Naive thymus-derived CD4-positive, alpha-beta T cell (primary cell): ENCODE measurements at regions not wholly inside any gene's neighbourhood (a gene's known extent, or its start where the extent isn't known, plus 50 kb on each side); places are given as distances from the start of the nearest gene placed in this dataset.

Source experiments
- ATAC-seq: fragments of 150-1000 bp; cut with Tn5 transposase; 2 replicates; pipeline ENCODE4 v1.10.0; 2021; ENCODE audit warnings: mild to moderate bottlenecking, moderate library complexity
- CTCF ChIA-PET: fragments of 350-600 bp; sonication (Branson Sonifier 250); formaldehyde crosslinking; loops from one replicate; lab custom pipeline; 2021; ENCODE audit warnings: antibody characterized with exemption; lab: Charles Lee
- POLR2A ChIA-PET: fragments of 350-600 bp; sonication (Branson Sonifier 250); formaldehyde crosslinking; loops from one replicate; lab custom pipeline; 2021; ENCODE audit warnings: antibody characterized with exemption, inconsistent platforms; lab: Charles Lee
- DNase-seq, 9 donors: peaks; one replicate each; pipeline versions ENCODE4 v3.0.0 to v3.0.0-alpha.2; 2020 to 2022; ENCODE audit warnings: mixed read lengths in 1 of 9
- H3K27ac ChIP-seq: one replicate; pipeline ENCODE4 v1.7.0; 2013; ENCODE audit warnings: mild to moderate bottlenecking, low read depth, low read length, moderate library complexity
- H3K27me3 ChIP-seq, 2 donors: one replicate each; pipeline ENCODE4 v1.7.0; 2013; ENCODE audit warnings: low read length in 2 of 2, mild to moderate bottlenecking in 2 of 2, moderate library complexity in 2 of 2; ENCODE audit not compliant: control insufficient read depth in 2 of 2, insufficient read depth in 2 of 2
- H3K36me3 ChIP-seq, 3 experiments: 1 replicate in 2 of 3; 2 replicates in 1 of 3; pipeline ENCODE4 v1.7.0; 2013; ENCODE audit warnings: low read length in 3 of 3, mild to moderate bottlenecking in 3 of 3, moderate library complexity in 1 of 3; ENCODE audit not compliant: insufficient read depth in 3 of 3, control insufficient read depth in 2 of 3
- H3K4me1 ChIP-seq, 2 donors: one replicate each; pipeline ENCODE4 v1.7.0; 2013; ENCODE audit warnings: low read length in 2 of 2, mild to moderate bottlenecking in 2 of 2, moderate library complexity in 1 of 2; ENCODE audit not compliant: control insufficient read depth in 2 of 2, insufficient read depth in 2 of 2
- H3K4me3 ChIP-seq: 2 replicates; pipeline ENCODE4 v1.7.0; 2013; ENCODE audit warnings: mild to moderate bottlenecking, low read length
- H3K9me3 ChIP-seq, 3 experiments: 1 replicate in 2 of 3; 2 replicates in 1 of 3; pipeline ENCODE4 v1.7.0; 2013; ENCODE audit warnings: low read length in 3 of 3; ENCODE audit not compliant: control insufficient read depth in 2 of 3
- H3K27ac Mint-ChIP-seq, 9 donors: one replicate each; pipeline ENCODE4 v1.8.0; 2020 to 2022; ENCODE audit warnings: mixed read lengths in 9 of 9, mild to moderate bottlenecking in 8 of 9, moderate library complexity in 5 of 9, inconsistent platforms in 2 of 9
- H3K27me3 Mint-ChIP-seq, 5 donors: one replicate each; pipeline ENCODE4 v1.8.0; 2021 to 2022; ENCODE audit warnings: mixed read lengths in 5 of 5, mild to moderate bottlenecking in 1 of 5
- H3K36me3 Mint-ChIP-seq, 5 donors: one replicate each; pipeline ENCODE4 v1.8.0; 2020 to 2022; ENCODE audit warnings: mixed read lengths in 5 of 5, mild to moderate bottlenecking in 3 of 5, inconsistent platforms in 1 of 5
- H3K4me1 Mint-ChIP-seq, 7 donors: one replicate each; pipeline ENCODE4 v1.8.0; 2020 to 2022; ENCODE audit warnings: mixed read lengths in 7 of 7, mild to moderate bottlenecking in 3 of 7, inconsistent platforms in 1 of 7
- H3K4me3 Mint-ChIP-seq, 10 donors: one replicate each; pipeline ENCODE4 v1.8.0; 2020 to 2022; ENCODE audit warnings: mild to moderate bottlenecking in 10 of 10, mixed read lengths in 10 of 10, moderate library complexity in 6 of 10, inconsistent platforms in 2 of 10
- H3K9me3 Mint-ChIP-seq, 11 donors: one replicate each; pipeline ENCODE4 v1.8.0; 2020 to 2022; ENCODE audit warnings: mixed read lengths in 11 of 11, mild to moderate bottlenecking in 4 of 11, inconsistent platforms in 1 of 11, moderate library complexity in 1 of 11
- intact Hi-C, 2 donors: fragments of 100-400 bp; cut with micrococcal nuclease; formaldehyde crosslinking; loops; one replicate each; pipeline ENCODE4 v1.15.1; 2023

- POLR2A ChIA-PET, result no interaction called here
- H3K27me3 Mint-ChIP-seq, result peaks cover 0 to 5% (median 0%) of the 10 kb centered on the region in 5 donors
- no peaks in the 10 kb centered on the region for H3K36me3 ChIP-seq
Observed at GRCh38 chr10:81116990-81117389, 579.3 kb downstream of the SH2D4B start.

GRCh38 chr10:81127931-81128330, 590.2 kb downstream of the SH2D4B start:
- H3K9me3 ChIP-seq, result no peaks in the 10 kb centered on the region
- H3K27me3 ChIP-seq, result no peaks in the 10 kb centered on the region
- H3K4me1 ChIP-seq, result no peaks in the 10 kb centered on the region
- H3K4me1 Mint-ChIP-seq, result no peaks in the 10 kb centered on the region
- H3K4me3 ChIP-seq, result no peak overlapping the region
- ChIA-PET POLR2A (no interaction called here), CTCF (no interaction called here)
- ATAC-seq (no peak), DNase-seq (no peak)
- no peaks in the 10 kb centered on the region for H3K36me3 ChIP-seq
- H3K9me3 Mint-ChIP-seq, result peaks cover 0 to 2% (median 0%) of the 10 kb centered on the region in 11 donors
- no peaks in the 10 kb centered on the region for H3K36me3 Mint-ChIP-seq
- H3K4me3 Mint-ChIP-seq, result no peak overlapping the region
- H3K27ac Mint-ChIP-seq, result no peak overlapping the region
- no peak overlapping the region for H3K27ac ChIP-seq
- peaks cover 0 to 25% (median 7%) of the 10 kb centered on the region in 5 donors for H3K27me3 Mint-ChIP-seq
- intact Hi-C loops, result no loop called here

More at GRCh38 chr10:81116990-81117389, 579.3 kb downstream of the SH2D4B start:
- DNase-seq, result no peak
- Histone ChIP-seq H3K27ac (no peak overlapping the region), H3K4me1 (no peaks in the 10 kb centered on the region), H3K9me3 (no peaks in the 10 kb centered on the region), H3K27me3 (no peaks in the 10 kb centered on the region), H3K4me3 (no peak overlapping the region)
- Mint-ChIP-seq H3K4me1 (no peaks in the 10 kb centered on the region), H3K4me3 (no peak overlapping the region), H3K27ac (no peak overlapping the region), H3K9me3 (no peaks in the 10 kb centered on the region), H3K36me3 (no peaks in the 10 kb centered on the region)
- intact Hi-C loops, result no loop called here
- CTCF ChIA-PET, result no interaction called here
- ATAC-seq, result no peak

GRCh38 chr10:81130014-81130413, 592.3 kb downstream of the SH2D4B start:
- intact Hi-C loops, result no loop called here
- no peak overlapping the region for H3K4me3 ChIP-seq
- H3K9me3 Mint-ChIP-seq, result peaks cover 0 to 2% (median 0%) of the 10 kb centered on the region in 11 donors
- H3K4me1 ChIP-seq, result no peaks in the 10 kb centered on the region
- no peak overlapping the region for H3K27ac Mint-ChIP-seq
- no peak overlapping the region for H3K4me3 Mint-ChIP-seq
- no peaks in the 10 kb centered on the region for H3K36me3 Mint-ChIP-seq
- ChIA-PET POLR2A (no interaction called here), CTCF (no interaction called here)
- no peak overlapping the region for H3K27ac ChIP-seq
- DNase-seq (no peak), ATAC-seq (no peak)
- H3K27me3 Mint-ChIP-seq, result peaks cover 0 to 12% (median 7%) of the 10 kb centered on the region in 5 donors
- no peaks in the 10 kb centered on the region for H3K27me3 ChIP-seq
- no peaks in the 10 kb centered on the region for H3K4me1 Mint-ChIP-seq
- no peaks in the 10 kb centered on the region for H3K9me3 ChIP-seq
- H3K36me3 ChIP-seq, result no peaks in the 10 kb centered on the region

- H3K4me1 ChIP-seq, result no peaks in the 10 kb centered on the region
- no peaks in the 10 kb centered on the region for H3K27me3 ChIP-seq
- H3K4me3 Mint-ChIP-seq, result no peak overlapping the region
- no peak overlapping the region for H3K27ac Mint-ChIP-seq
- DNase-seq, result no peak
- peaks cover 0 to 6% (median 0%) of the 10 kb centered on the region in 5 donors for H3K36me3 Mint-ChIP-seq
- no peaks in the 10 kb centered on the region for H3K4me1 Mint-ChIP-seq
- no peaks in the 10 kb centered on the region for H3K9me3 ChIP-seq
- H3K36me3 ChIP-seq, result no peaks in the 10 kb centered on the region
- intact Hi-C loops, result no loop called here
- ATAC-seq, result no peak
- POLR2A ChIA-PET, result no interaction called here
- CTCF ChIA-PET, result no interaction called here
- peaks cover 0 to 10% (median 0%) of the 10 kb centered on the region in 5 donors for H3K27me3 Mint-ChIP-seq
- no peak overlapping the region for H3K27ac ChIP-seq
- peaks cover 0 to 11% (median 6%) of the 10 kb centered on the region in 11 donors for H3K9me3 Mint-ChIP-seq
- no peak overlapping the region for H3K4me3 ChIP-seq
Observed at GRCh38 chr10:81135851-81136250, 598.1 kb downstream of the SH2D4B start.

- H3K4me3 ChIP-seq, result no peak overlapping the region
- Mint-ChIP-seq H3K4me1 (no peaks in the 10 kb centered on the region), H3K36me3 (peaks cover 0 to 6% (median 0%) of the 10 kb centered on the region in 5 donors), H3K27ac (no peak overlapping the region), H3K27me3 (peaks cover 0 to 6% (median 0%) of the 10 kb centered on the region in 5 donors), H3K4me3 (no peak overlapping the region), H3K9me3 (peaks cover 0 to 11% (median 6%) of the 10 kb centered on the region in 11 donors)
- intact Hi-C loops, result no loop called here
- no peaks in the 10 kb centered on the region for H3K36me3 ChIP-seq
- ChIA-PET POLR2A (no interaction called here), CTCF (no interaction called here)
- DNase-seq, result no peak
- H3K9me3 ChIP-seq, result no peaks in the 10 kb centered on the region
- H3K4me1 ChIP-seq, result no peaks in the 10 kb centered on the region
- H3K27ac ChIP-seq, result no peak overlapping the region
- no peaks in the 10 kb centered on the region for H3K27me3 ChIP-seq
- ATAC-seq, result no peak
Observed at GRCh38 chr10:81136261-81136660, 598.6 kb downstream of the SH2D4B start.

GRCh38 chr10:81145975-81146374, 608.3 kb downstream of the SH2D4B start:
- Histone ChIP-seq H3K36me3 (no peaks in the 10 kb centered on the region), H3K4me1 (no peaks in the 10 kb centered on the region), H3K9me3 (no peaks in the 10 kb centered on the region), H3K27me3 (no peaks in the 10 kb centered on the region), H3K4me3 (no peak overlapping the region), H3K27ac (no peak overlapping the region)
- POLR2A ChIA-PET, result no interaction called here
- Mint-ChIP-seq H3K36me3 (no peaks in the 10 kb centered on the region), H3K27me3 (peaks cover 0 to 11% (median 0%) of the 10 kb centered on the region in 5 donors), H3K9me3 (peaks cover 0 to 2% (median 0%) of the 10 kb centered on the region in 11 donors), H3K27ac (no peak overlapping the region), H3K4me3 (no peak overlapping the region), H3K4me1 (peaks cover 0 to 2% (median 0%) of the 10 kb centered on the region in 7 donors)
- CTCF ChIA-PET, result no interaction called here
- no peak for DNase-seq
- no peak for ATAC-seq
- intact Hi-C loops, result no loop called here

GRCh38 chr10:81146436-81146835, 608.7 kb downstream of the SH2D4B start:
- Mint-ChIP-seq H3K27ac (no peak overlapping the region), H3K36me3 (no peaks in the 10 kb centered on the region), H3K9me3 (peaks cover 0 to 2% (median 0%) of the 10 kb centered on the region in 11 donors), H3K4me3 (no peak overlapping the region), H3K27me3 (peaks cover 0 to 11% (median under 1%) of the 10 kb centered on the region in 5 donors), H3K4me1 (peaks cover 0 to 2% (median 0%) of the 10 kb centered on the region in 7 donors)
- H3K27ac ChIP-seq, result no peak overlapping the region
- DNase-seq (no peak), ATAC-seq (no peak)
- no peaks in the 10 kb centered on the region for H3K4me1 ChIP-seq
- no peaks in the 10 kb centered on the region for H3K9me3 ChIP-seq
- intact Hi-C loops, result no loop called here
- ChIA-PET POLR2A (no interaction called here), CTCF (no interaction called here)
- no peaks in the 10 kb centered on the region for H3K27me3 ChIP-seq
- H3K4me3 ChIP-seq, result no peak overlapping the region
- no peaks in the 10 kb centered on the region for H3K36me3 ChIP-seq
